ENCODE measurements at regions not wholly inside any gene's neighbourhood (a gene's known extent, or its start where the extent isn't known, plus 50 kb on each side); places are given as distances from the start of the nearest gene placed in this dataset.

DNA sequence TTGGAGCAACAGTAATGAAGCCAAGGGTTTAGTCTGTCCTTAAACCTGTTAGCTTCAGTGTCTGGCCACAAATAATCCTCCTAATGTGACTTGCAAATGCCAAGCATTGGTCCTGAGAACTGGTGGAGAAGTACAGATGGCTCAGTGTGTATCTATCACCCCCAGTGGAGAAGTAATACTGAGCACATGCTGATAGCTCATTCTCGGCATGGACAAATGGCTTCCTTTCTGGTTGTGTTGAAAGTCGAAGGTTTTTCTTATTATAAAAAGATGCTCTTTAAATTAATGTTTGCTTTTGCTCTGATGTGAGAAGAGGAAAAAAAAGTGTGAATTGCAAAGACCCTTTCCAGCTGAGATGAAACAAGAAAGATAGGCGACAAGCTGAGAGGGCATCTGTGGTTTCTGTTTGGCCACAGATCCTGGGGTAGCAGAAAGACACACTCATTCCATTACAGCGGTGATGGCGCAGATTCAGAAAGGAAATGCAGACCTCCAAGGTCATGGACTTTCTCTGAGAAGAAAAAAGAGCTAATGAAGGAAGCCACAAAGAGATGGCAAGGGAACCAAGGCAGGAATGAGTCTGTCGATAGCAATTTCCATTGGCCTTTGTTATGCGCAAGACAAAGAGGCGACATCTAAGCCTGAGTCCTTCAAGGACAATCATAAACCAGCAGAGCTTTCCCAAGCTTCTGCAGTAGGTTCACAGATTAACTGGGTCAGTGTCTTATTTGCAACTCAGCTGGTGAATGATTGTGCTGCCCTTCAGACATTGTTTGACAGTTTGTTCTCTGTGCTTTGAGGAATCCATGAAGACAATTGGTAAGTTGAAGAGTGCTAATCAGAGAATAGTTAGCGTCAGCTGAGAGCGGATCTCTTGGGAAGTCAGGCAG, 155.5 kb upstream of the RGS6 start:
- no peak overlapping the region for H3K4me3 ChIP-seq (replicated peaks; ENCODE audit: low read depth, low read length)
- TF ChIP-seq, protein P1, sequence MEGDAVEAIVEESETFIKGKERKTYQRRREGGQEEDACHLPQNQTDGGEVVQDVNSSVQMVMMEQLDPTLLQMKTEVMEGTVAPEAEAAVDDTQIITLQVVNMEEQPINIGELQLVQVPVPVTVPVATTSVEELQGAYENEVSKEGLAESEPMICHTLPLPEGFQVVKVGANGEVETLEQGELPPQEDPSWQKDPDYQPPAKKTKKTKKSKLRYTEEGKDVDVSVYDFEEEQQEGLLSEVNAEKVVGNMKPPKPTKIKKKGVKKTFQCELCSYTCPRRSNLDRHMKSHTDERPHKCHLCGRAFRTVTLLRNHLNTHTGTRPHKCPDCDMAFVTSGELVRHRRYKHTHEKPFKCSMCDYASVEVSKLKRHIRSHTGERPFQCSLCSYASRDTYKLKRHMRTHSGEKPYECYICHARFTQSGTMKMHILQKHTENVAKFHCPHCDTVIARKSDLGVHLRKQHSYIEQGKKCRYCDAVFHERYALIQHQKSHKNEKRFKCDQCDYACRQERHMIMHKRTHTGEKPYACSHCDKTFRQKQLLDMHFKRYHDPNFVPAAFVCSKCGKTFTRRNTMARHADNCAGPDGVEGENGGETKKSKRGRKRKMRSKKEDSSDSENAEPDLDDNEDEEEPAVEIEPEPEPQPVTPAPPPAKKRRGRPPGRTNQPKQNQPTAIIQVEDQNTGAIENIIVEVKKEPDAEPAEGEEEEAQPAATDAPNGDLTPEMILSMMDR (IDR thresholded peaks at IDR 0.05; ENCODE audit: low read depth, low read length, missing control alignments) = no peak
- no peak for DNase-seq (ENCODE audit: extremely low read depth, low read depth)

DNA sequence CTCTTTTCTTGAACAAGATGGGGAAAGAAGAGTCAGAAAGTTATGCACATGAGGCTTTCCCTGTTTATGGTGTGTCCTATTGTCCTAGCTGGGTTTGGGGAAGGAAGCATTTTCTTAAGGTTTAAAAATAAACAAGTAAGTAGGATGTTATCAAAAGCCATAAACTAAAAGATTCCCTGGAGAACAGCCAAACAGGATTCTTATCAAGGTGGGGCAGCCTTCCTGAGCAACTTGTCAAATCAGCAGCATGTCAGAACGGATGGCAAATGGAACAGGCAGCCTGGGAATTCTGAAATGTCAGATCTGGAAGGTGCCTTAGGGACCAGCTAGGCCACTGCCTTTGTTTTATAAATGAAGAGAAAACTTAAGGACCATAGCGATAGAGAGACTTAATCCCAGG, 152.2 kb upstream of the RGS6 start:
- no peak overlapping the region for H3K4me3 ChIP-seq (replicated peaks; ENCODE audit: low read depth, low read length)
- no peak for DNase-seq (ENCODE audit: extremely low read depth, low read depth)
- TF ChIP-seq, protein P1 (IDR thresholded peaks at IDR 0.05; ENCODE audit: low read depth, low read length, missing control alignments) = no peak

DNA sequence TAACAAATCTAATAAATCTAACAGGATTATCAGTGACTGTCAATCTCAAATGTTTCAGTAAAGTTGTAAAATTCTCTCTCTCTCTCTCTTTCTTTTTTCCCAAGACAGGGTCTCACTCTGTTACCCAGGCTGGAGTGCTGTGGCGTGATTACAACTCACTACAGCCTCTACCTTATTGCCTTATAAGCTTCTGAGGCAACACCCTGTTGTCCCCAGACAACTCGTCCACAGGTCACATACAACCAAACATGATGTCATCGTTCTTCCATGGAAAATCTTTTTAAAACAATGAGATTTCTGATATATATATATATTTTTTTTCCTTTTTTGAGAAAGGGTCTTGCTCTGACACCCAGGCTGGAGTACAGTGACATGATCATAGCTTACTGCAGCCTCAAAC, 151.4 kb upstream of the RGS6 start:
- no peak for DNase-seq (ENCODE audit: extremely low read depth, low read depth)
- TF ChIP-seq, protein P1 (IDR thresholded peaks at IDR 0.05; ENCODE audit: low read depth, low read length, missing control alignments) = no peak

DNA sequence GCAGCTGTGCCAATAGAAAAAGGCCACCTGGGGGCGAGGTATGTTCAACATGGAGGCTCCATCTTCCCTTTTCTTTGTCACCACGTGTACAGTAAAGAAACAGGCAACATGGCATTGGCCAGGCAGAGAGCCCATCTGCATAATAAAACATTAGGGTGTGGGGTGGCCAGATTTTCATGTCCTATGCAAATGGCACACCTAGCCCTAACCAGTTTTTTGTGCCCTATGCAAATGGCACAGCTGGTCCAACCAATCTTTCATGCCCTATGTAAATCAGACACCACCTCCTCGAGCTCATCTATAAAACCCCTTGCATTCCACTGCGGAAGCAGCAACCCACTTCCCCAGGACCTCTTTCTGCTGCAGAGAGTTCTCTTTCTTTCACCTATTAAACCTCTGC, 149.1 kb upstream of the RGS6 start:
- TF ChIP-seq, protein P1 (IDR thresholded peaks at IDR 0.05; ENCODE audit: low read depth, low read length, missing control alignments) = no peak
- DNase-seq (ENCODE audit: extremely low read depth, low read depth) = no peak
- no peak overlapping the region for H3K4me3 ChIP-seq (replicated peaks; ENCODE audit: low read depth, low read length)

More for the DNA sequence above, 151.4 kb upstream of the RGS6 start:
- H3K4me3 ChIP-seq (replicated peaks; ENCODE audit: low read depth, low read length) = no peak overlapping the region

DNA sequence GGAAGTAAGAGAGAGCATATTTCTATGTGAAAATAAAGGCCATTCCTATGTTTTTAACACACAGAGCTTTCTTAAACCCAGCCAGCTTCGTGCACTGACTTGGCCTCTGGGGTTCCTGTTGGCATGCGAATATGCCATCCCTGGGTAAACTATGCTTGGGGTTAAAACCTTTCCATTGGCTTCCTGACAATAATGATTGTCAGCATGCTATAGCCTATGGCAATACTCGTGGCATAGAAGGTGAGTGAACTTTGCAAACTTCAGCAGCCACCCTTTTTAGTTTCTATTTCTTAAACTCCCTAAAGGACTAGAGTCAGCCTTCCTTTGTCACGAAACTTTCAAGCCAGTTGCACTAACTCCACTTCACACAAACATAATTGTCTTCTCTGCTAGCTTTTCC, 148.4 kb upstream of the RGS6 start:
- TF ChIP-seq, protein P1 (IDR thresholded peaks at IDR 0.05; ENCODE audit: low read depth, low read length, missing control alignments) = no peak
- DNase-seq (ENCODE audit: extremely low read depth, low read depth) = no peak
- H3K4me3 ChIP-seq (replicated peaks; ENCODE audit: low read depth, low read length) = no peak overlapping the region

DNA sequence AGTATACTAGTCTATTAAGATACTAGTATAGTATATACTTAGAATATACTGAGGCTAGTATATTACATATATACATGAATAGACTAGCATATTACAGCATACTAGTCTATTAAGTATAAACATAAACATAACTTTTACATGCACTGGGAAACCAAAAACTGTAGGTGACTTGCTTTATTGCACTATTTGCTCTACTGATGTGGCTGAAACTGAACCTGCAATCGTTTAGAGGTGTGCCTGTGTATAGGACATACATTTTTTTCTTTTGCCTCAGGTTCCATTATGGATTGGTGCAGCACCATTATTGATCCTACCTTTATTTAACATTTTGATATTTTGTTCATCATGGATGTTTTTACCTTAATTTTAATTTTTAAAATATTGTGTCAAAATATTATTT, 143.2 kb upstream of the RGS6 start:
- DNase-seq (ENCODE audit: extremely low read depth, low read depth) = no peak
- TF ChIP-seq, protein P1 (IDR thresholded peaks at IDR 0.05; ENCODE audit: low read depth, low read length, missing control alignments) = no peak
- no peak overlapping the region for H3K4me3 ChIP-seq (replicated peaks; ENCODE audit: low read depth, low read length)

Measured in HFF-Myc (cell line).